NCI-H82 treated with DMSO at 0.1 percent for 48 hours (cell line): ENCODE measurements at regions not wholly inside any gene's neighbourhood (a gene's known extent, or its start where the extent isn't known, plus 50 kb on each side); places are given as distances from the start of the nearest gene placed in this dataset.

ENCODE experiments used
- DNase-seq: peaks from one replicate; lab custom pipeline; 2025; ENCODE audit not compliant: unreplicated experiment; lab: John Stamatoyannopoulos, UW

- no peak for DNase-seq
Measured at GRCh38 chr4:121526509-121526908, 145.7 kb upstream of the QRFPR start.

GRCh38 chr4:121519236-121519838 lies 138.5 kb upstream of the QRFPR start:
- DNase-seq: no peak

- DNase-seq: no peak
Measured at GRCh38 chr4:121517241-121517640, 136.4 kb upstream of the QRFPR start.

- no peak for DNase-seq
Measured at GRCh38 chr4:121514443-121514842, 133.6 kb upstream of the QRFPR start.

- DNase-seq: no peak
Measured at GRCh38 chr4:121510341-121510874, 129.6 kb upstream of the QRFPR start.

- DNase-seq: no peak
Measured at GRCh38 chr4:121485190-121485804, 104.5 kb upstream of the QRFPR start.

- peak; percentile 1 for DNase-seq
Measured at GRCh38 chr4:121484633-121485032, 103.8 kb upstream of the QRFPR start.

- DNase-seq: no peak
Measured at GRCh38 chr4:121479808-121480207, 99.0 kb upstream of the QRFPR start.

- DNase-seq: no peak
Measured at GRCh38 chr4:121477480-121477879, 96.7 kb upstream of the QRFPR start.

GRCh38 chr4:121477079-121477478 lies 96.3 kb upstream of the QRFPR start:
- DNase-seq: no peak

GRCh38 chr4:121472937-121473721 lies 92.3 kb upstream of the QRFPR start:
- no peak for DNase-seq

- DNase-seq: no peak
Measured at GRCh38 chr4:121464854-121465253, 84.0 kb upstream of the QRFPR start.

- peak; percentile 1 for DNase-seq
Measured at GRCh38 chr4:121462660-121463261, 81.9 kb upstream of the QRFPR start.

GRCh38 chr4:121459026-121459425 lies 78.2 kb upstream of the QRFPR start:
- DNase-seq: no peak

GRCh38 chr4:121457278-121457875 lies 76.6 kb upstream of the QRFPR start:
- DNase-seq: no peak

GRCh38 chr4:121455285-121455684 lies 74.5 kb upstream of the QRFPR start:
- no peak for DNase-seq

GRCh38 chr4:121454251-121454979 lies 73.6 kb upstream of the QRFPR start:
- DNase-seq: no peak

- DNase-seq: no peak
Measured at GRCh38 chr4:121451310-121451709, 70.5 kb upstream of the QRFPR start.

- no peak for DNase-seq
Measured at GRCh38 chr4:121449416-121449815, 68.6 kb upstream of the QRFPR start.

- no peak for DNase-seq
Measured at GRCh38 chr4:121448231-121448630, 67.4 kb upstream of the QRFPR start.

- DNase-seq: no peak
Measured at GRCh38 chr4:121439669-121440068, 58.9 kb upstream of the QRFPR start.
